ENCODE measurements at regions not wholly inside any gene's neighbourhood (a gene's known extent, or its start where the extent isn't known, plus 50 kb on each side); places are given as distances from the start of the nearest gene placed in this dataset.

DNA sequence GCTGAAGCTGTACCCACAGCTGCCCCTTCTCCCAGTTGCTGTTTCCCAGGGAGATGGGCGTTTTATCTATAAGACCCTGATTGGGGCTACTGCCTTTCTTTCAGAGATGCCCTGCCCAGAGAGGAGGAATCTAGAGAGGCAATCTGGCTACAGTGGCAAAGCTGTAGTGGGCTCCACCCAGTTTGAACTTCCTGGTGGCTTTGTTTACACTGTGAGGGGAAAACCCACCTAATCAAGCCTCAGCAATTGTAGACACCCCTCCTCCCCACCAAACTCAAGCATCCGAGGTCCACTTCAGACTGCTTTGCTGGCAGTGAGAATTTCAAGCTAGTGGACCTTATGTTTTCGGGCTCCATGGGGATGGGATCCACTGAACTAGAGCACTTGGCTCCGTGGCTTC is 240.4 kb upstream of the AFF2 start:
- Histone ChIP-seq H4K20me1 (ENCODE audit: insufficient read depth, low read length) (no peaks in the 10 kb centered on the region), H3K4me3 (ENCODE audit: low read length) (peak overlapping the region; percentile 10; the same call in 1 of the 2 replicates), H3K27ac (ENCODE audit: low read length) (no peak overlapping the region), H3K27me3 (ENCODE audit: low read depth, low read length) (no peaks in the 10 kb centered on the region), H3K4me2 (ENCODE audit: low read length) (peak overlapping the region; percentile 17; the same call in 1 of the 2 replicates), H3K79me2 (ENCODE audit: low read length) (no peaks in the 10 kb centered on the region), H2AFZ (ENCODE audit: low read depth, low read length) (no peak overlapping the region), H3K4me1 (ENCODE audit: low read length) (no peaks in the 10 kb centered on the region), H3K9ac (ENCODE audit: low read length) (no peak overlapping the region), H3K9me3 (ENCODE audit: insufficient read depth, low read length) (no peaks in the 10 kb centered on the region), H3K36me3 (replicated peaks; ENCODE audit: low read depth, low read length) (no peaks in the 10 kb centered on the region)
- TF ChIP-seq EZH2phosphoT487 (IDR thresholded peaks at IDR 0.05; ENCODE audit: low read depth), result no peak
- TF ChIP-seq, protein P1, sequence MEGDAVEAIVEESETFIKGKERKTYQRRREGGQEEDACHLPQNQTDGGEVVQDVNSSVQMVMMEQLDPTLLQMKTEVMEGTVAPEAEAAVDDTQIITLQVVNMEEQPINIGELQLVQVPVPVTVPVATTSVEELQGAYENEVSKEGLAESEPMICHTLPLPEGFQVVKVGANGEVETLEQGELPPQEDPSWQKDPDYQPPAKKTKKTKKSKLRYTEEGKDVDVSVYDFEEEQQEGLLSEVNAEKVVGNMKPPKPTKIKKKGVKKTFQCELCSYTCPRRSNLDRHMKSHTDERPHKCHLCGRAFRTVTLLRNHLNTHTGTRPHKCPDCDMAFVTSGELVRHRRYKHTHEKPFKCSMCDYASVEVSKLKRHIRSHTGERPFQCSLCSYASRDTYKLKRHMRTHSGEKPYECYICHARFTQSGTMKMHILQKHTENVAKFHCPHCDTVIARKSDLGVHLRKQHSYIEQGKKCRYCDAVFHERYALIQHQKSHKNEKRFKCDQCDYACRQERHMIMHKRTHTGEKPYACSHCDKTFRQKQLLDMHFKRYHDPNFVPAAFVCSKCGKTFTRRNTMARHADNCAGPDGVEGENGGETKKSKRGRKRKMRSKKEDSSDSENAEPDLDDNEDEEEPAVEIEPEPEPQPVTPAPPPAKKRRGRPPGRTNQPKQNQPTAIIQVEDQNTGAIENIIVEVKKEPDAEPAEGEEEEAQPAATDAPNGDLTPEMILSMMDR (IDR thresholded peaks at IDR 0.05; ENCODE audit: low read depth, low read length), result no peak

DNA sequence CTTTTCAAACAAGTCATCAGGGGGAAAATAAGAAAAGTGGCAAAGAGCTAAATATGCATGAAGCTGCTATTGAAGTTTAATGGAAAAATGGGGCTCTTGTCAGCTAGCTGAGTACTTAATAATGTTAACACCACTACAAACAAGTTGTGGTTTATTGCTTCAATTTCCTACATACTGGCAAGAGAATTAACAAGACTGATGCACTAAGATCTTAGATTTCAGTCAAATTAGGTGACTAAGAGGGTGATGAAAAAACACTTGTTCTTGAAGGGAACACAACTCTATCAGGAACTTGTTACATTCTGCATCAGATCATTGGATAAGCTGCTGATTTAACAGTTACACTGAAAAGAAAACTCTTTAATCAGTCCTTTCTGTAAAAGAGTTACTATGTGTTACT is 234.6 kb upstream of the AFF2 start:
- Histone ChIP-seq H3K4me1 (ENCODE audit: low read length) (no peaks in the 10 kb centered on the region), H3K27ac (ENCODE audit: low read length) (no peak overlapping the region), H2AFZ (ENCODE audit: low read depth, low read length) (no peak overlapping the region), H3K9ac (ENCODE audit: low read length) (no peak overlapping the region), H3K4me2 (ENCODE audit: low read length) (no peak overlapping the region), H3K36me3 (replicated peaks; ENCODE audit: low read depth, low read length) (no peaks in the 10 kb centered on the region), H3K9me3 (ENCODE audit: insufficient read depth, low read length) (no peaks in the 10 kb centered on the region), H3K4me3 (ENCODE audit: low read length) (no peak overlapping the region), H3K27me3 (ENCODE audit: low read depth, low read length) (no peaks in the 10 kb centered on the region), H3K79me2 (ENCODE audit: low read length) (no peaks in the 10 kb centered on the region), H4K20me1 (ENCODE audit: insufficient read depth, low read length) (no peaks in the 10 kb centered on the region)
- no peak for TF ChIP-seq EZH2phosphoT487 (IDR thresholded peaks at IDR 0.05; ENCODE audit: low read depth)

DNA sequence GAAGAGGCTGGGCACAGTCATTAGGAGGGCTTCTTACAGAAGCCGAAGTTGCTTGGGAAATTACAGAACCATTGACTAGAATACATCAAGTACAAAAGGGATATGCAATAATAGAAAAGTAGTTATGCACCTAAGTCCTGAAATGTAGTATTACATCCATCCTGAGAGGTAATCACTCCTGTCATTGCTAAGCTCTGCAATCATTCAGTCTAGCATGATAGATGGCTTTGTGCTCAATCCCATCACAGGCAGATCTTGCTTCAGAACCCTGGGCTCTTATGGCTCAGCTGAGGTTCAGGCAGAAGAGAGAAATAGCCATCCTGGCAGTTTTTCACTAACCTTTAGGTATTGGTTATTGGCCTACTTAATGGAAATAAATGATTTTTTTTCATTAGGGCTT is 231.7 kb upstream of the AFF2 start:
- Histone ChIP-seq H4K20me1 (ENCODE audit: insufficient read depth, low read length) (no peaks in the 10 kb centered on the region), H3K36me3 (replicated peaks; ENCODE audit: low read depth, low read length) (no peaks in the 10 kb centered on the region), H3K27ac (ENCODE audit: low read length) (no peak overlapping the region), H3K9ac (ENCODE audit: low read length) (no peak overlapping the region), H3K27me3 (ENCODE audit: low read depth, low read length) (no peaks in the 10 kb centered on the region), H3K4me2 (ENCODE audit: low read length) (no peak overlapping the region), H2AFZ (ENCODE audit: low read depth, low read length) (no peak overlapping the region), H3K4me3 (ENCODE audit: low read length) (no peak overlapping the region), H3K79me2 (ENCODE audit: low read length) (no peaks in the 10 kb centered on the region), H3K4me1 (ENCODE audit: low read length) (no peaks in the 10 kb centered on the region), H3K9me3 (ENCODE audit: insufficient read depth, low read length) (no peaks in the 10 kb centered on the region)
- TF ChIP-seq EZH2phosphoT487 (IDR thresholded peaks at IDR 0.05; ENCODE audit: low read depth), result no peak

DNA sequence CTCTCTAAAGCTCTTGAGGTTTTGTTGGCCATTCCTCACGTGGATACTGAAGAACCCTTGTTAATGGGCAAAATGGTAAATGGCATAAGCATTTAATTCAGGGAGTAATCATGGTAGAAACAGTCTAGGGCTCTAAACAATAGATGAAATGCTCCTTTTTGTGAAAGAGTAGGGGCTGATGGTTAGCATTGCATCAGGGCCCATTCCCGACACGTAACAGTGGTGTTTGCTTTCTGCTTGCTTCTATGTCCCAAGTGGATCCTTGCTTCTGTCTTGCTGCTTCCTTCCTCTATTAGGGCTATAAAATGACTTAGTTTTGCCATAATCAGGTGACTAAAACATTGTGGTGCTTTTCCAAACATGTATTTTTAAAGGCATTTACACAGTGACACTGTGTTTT is 230.9 kb upstream of the AFF2 start:
- no peak for TF ChIP-seq EZH2phosphoT487 (IDR thresholded peaks at IDR 0.05; ENCODE audit: low read depth)
- TF ChIP-seq, protein P1 (IDR thresholded peaks at IDR 0.05; ENCODE audit: low read depth, low read length), result no peak

DNA sequence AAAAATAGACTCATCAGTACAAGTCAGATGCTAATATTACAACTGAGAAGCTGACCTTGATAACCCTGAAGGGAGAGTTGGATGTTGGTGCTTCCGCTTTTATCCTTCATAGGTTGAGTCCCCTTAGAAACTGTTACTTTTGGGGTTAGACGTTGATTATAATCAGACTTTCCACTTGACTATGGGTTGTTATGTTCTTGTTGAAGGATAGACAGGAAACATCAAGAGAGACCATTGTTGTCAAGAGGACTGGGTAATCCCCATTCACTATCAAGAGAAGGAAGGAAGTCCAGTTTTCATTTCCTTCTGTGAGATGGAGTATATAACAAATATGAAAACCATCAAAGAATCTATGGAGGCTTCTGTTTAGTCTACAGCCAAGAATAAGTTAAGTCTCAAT is 229.9 kb upstream of the AFF2 start:
- no peak overlapping the region for H3K4me3 ChIP-seq (ENCODE audit: low read length)
- H3K4me2 ChIP-seq (ENCODE audit: low read length), result no peak overlapping the region

More for the DNA sequence above, 230.9 kb upstream of the AFF2 start:
- H4K20me1 ChIP-seq (ENCODE audit: insufficient read depth, low read length), result no peaks in the 10 kb centered on the region
- H2AFZ ChIP-seq (ENCODE audit: low read depth, low read length), result no peak overlapping the region
- H3K27ac ChIP-seq (ENCODE audit: low read length), result no peak overlapping the region
- H3K4me2 ChIP-seq (ENCODE audit: low read length), result no peak overlapping the region
- no peaks in the 10 kb centered on the region for H3K79me2 ChIP-seq (ENCODE audit: low read length)
- no peaks in the 10 kb centered on the region for H3K36me3 ChIP-seq (replicated peaks; ENCODE audit: low read depth, low read length)
- H3K4me3 ChIP-seq (ENCODE audit: low read length), result no peak overlapping the region
- H3K4me1 ChIP-seq (ENCODE audit: low read length), result no peaks in the 10 kb centered on the region
- no peak overlapping the region for H3K9ac ChIP-seq (ENCODE audit: low read length)
- H3K27me3 ChIP-seq (ENCODE audit: low read depth, low read length), result no peaks in the 10 kb centered on the region
- H3K9me3 ChIP-seq (ENCODE audit: insufficient read depth, low read length), result no peaks in the 10 kb centered on the region

More for the DNA sequence above, 229.9 kb upstream of the AFF2 start:
- Histone ChIP-seq H3K36me3 (replicated peaks; ENCODE audit: low read depth, low read length) (no peaks in the 10 kb centered on the region), H3K27me3 (ENCODE audit: low read depth, low read length) (no peaks in the 10 kb centered on the region), H3K9ac (ENCODE audit: low read length) (no peak overlapping the region), H3K27ac (ENCODE audit: low read length) (no peak overlapping the region), H3K79me2 (ENCODE audit: low read length) (no peaks in the 10 kb centered on the region), H3K4me1 (ENCODE audit: low read length) (no peaks in the 10 kb centered on the region), H2AFZ (ENCODE audit: low read depth, low read length) (no peak overlapping the region), H3K9me3 (ENCODE audit: insufficient read depth, low read length) (no peaks in the 10 kb centered on the region), H4K20me1 (ENCODE audit: insufficient read depth, low read length) (no peaks in the 10 kb centered on the region)
- TF ChIP-seq, protein P1 (IDR thresholded peaks at IDR 0.05; ENCODE audit: low read depth, low read length), result no peak
- no peak for TF ChIP-seq EZH2phosphoT487 (IDR thresholded peaks at IDR 0.05; ENCODE audit: low read depth)
